ENCODE measurements at regions not wholly inside any gene's neighbourhood (a gene's known extent, or its start where the extent isn't known, plus 50 kb on each side); places are given as distances from the start of the nearest gene placed in this dataset.

DNA sequence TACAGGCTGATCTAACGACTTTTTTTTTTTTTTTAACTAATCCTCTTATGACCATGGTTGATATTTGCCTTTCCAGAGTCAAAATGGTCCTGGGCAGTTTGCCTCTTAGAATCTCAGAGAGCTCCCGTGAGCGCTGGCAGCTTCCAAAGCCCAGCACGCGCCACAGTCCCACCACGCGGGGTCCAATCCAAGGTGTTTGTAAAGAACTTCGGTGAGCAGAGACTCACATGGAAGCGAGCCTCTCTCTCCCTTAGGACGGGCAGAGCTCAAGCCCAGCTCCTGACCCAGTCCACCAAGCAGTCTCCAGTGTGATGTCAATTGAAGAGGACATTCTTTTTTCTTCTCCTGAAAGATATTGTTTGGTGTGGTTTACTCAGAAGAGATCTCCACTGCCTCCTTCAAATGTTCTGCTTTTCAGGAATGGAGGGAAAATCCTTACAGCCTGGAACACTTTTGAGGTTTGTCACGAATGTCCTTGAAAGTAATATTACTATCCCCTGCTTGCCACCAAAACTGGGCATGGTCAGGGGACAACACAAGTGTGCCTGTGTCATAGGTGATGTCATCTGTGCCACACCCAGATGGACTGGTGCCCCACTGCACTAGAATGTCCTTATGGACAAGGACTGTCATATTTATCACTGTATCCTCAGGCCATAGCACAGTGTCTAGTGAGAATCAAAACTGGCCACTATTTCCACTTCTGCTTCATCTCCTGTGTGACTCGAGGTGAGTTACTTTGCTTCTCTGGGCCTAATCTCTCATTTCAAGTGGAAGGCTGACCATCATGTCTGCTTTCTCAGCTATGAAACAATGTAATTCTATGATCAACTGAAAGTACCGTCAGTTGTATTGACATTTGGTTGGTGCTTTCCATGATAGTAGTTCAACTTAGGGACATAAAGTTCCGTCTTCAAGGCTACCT is 97.4 kb upstream of the EDEM3 start:
- TF ChIP-seq POLR2A (IDR thresholded peaks at IDR 0.05) (no peak), CTCF (IDR thresholded peaks at IDR 0.05) (no peak), EP300 (IDR thresholded peaks at IDR 0.05) (no peak)
